ENCODE measurements at regions not wholly inside any gene's neighbourhood (a gene's known extent, or its start where the extent isn't known, plus 50 kb on each side); places are given as distances from the start of the nearest gene placed in this dataset.

DNA sequence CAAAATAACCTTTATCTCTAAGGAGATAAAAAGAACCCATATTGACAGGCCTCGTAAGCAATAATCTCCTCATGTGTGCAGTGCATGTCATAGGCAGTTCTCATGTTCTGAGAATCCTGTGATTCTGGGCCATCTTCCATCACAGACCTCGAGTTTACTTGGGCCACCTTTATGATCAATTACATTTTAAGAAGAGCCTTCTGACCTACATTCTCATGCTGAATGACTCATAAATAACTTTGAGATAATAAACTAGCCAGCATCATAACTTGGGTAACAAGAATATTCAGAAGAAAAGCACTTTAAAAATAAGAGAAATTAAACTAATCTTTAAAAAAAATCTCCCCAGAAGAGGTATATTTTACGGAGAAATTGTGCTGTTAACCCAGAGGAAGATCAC is 310.7 kb upstream of the ZNF717 start:
- TF ChIP-seq POLR2A (IDR thresholded peaks at IDR 0.05; ENCODE audit: low read length), result no peak
- TF ChIP-seq GATA1 (IDR thresholded peaks at IDR 0.05; ENCODE audit: low read depth, low read length), result no peak

Data from erythroblast (primary cell).